Coronary artery (tissue), 2 donors: ENCODE measurements at regions not wholly inside any gene's neighbourhood (a gene's known extent, or its start where the extent isn't known, plus 50 kb on each side); places are given as distances from the start of the nearest gene placed in this dataset.
A peak's percentile ranks its signal among the peaks of the same experiment; 100 is the strongest.

Experiments
- DNase-seq: peaks from one replicate; pipeline ENCODE4 v3.0.0-alpha.2; 2017; ENCODE audit warnings: low spot score
- H3K27ac ChIP-seq, 2 donors: fragments of 200-600 bp; sonication (generic); one replicate each; pipeline ENCODE4 v1.5.1; 2016 to 2019
- H3K4me3 ChIP-seq: fragments of 200-600 bp; sonication (generic); 2 replicates; pipeline ENCODE4 v1.5.1; 2016; ENCODE audit warnings: mild to moderate bottlenecking, moderate library complexity
- TF ChIP-seq, protein P1 (sequence below): fragments of 200-600 bp; sonication (generic); IDR thresholded peaks from one replicate; pipeline ENCODE4 v1.5.1; 2019; ENCODE audit warnings: antibody characterized with exemption

DNA sequence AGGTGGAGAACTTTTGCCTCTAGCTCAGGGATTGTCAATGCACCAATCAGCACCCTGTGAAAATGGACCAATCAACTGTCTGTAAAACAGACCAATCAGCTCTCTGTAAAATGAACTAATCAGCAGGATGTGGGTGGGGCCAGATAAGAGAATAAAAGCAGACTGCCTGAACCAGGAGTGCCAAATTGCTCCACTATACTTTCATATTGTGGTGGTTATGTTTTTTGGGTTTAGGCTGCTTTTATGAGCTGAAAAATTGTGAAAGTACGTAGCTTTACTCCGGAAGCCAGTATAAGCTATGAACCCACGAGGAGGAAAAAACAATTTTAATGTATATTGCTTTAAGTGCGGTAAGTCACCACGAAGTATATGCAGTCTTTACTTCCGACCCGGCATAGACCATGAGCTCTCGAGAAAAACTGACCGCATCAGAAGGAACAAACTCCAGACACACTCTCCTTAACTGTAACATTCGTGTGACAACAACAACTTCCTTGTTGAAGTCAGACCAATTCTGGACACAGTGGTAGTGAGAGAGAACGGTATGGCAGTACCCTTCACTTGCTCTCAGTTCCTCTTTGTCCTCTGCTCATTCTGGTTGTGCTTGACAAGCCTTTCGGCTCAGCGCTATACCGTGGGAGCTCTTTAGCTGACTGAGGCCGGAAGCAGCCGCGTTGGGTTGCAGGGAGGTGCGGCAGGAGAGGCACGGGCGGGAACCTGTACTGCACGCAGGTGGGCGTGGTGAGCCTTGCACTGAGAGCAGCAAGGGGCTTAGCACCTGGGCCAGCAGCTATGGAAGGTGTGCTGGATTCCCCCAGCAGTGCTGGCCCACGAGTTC lies 81.9 kb upstream of the E2F3 start:
- no peak for DNase-seq
- Histone ChIP-seq H3K27ac (peak overlapping the region in 1 of 2 donors; percentile 45), H3K4me3 (peak overlapping the region; percentile 42)
- TF ChIP-seq, protein P1, sequence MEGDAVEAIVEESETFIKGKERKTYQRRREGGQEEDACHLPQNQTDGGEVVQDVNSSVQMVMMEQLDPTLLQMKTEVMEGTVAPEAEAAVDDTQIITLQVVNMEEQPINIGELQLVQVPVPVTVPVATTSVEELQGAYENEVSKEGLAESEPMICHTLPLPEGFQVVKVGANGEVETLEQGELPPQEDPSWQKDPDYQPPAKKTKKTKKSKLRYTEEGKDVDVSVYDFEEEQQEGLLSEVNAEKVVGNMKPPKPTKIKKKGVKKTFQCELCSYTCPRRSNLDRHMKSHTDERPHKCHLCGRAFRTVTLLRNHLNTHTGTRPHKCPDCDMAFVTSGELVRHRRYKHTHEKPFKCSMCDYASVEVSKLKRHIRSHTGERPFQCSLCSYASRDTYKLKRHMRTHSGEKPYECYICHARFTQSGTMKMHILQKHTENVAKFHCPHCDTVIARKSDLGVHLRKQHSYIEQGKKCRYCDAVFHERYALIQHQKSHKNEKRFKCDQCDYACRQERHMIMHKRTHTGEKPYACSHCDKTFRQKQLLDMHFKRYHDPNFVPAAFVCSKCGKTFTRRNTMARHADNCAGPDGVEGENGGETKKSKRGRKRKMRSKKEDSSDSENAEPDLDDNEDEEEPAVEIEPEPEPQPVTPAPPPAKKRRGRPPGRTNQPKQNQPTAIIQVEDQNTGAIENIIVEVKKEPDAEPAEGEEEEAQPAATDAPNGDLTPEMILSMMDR, result no peak

DNA sequence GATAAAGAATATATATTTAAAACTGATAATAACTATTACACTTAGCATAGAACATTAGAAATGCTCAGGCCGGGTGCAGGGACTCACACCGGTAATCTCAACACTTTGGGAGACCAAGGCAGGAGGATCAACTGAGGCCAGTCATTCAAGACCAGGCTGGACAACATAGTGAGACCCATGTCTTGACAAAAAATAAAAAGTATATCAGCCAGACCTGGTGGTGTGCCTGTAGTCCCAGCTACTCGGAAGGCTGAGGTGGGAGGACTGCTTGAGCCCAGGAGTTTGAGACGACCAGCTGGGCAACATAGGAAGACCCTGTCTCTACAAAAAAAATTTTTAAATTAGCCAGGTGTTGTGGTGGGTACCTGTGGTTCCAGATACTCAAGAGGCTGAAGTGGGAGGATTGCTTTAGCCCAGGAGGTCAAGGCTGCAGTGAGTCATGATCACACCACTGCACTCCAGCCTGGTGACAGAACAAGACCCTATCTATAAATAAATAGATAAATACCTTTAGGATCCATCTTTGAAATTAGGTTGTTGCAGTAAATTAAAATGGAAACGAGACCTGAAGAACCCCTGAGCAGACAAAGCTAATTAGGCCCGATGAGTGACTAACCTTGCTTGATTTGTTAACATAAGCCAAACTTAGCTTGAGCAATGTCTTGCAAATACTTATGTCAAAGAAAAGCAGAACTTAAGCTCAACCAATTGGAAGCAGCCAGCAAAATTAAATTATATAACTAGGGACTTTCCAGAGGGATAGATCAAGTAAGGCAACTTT lies 75.8 kb upstream of the E2F3 start:
- Histone ChIP-seq H3K27ac (no peak overlapping the region), H3K4me3 (no peak overlapping the region)
- TF ChIP-seq, protein P1, result no peak
- DNase-seq, result no peak

DNA sequence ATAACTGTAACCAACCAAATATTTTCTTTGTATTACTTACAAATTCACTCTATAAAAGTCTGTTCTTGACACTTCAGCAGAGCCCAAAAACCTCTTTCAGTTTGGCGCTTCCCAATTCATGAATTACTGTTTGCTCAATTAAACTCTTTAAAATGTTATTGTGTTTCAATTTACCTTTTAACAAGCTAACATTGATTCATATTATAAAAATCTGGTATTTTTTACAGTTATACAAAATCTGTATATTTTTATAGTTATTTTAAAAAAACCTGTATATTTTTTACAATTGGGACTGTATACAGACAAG lies 75.3 kb upstream of the E2F3 start:
- no peak for DNase-seq
- H3K4me3 ChIP-seq, result no peak overlapping the region
- no peak overlapping the region for H3K27ac ChIP-seq
- TF ChIP-seq, protein P1, result no peak

DNA sequence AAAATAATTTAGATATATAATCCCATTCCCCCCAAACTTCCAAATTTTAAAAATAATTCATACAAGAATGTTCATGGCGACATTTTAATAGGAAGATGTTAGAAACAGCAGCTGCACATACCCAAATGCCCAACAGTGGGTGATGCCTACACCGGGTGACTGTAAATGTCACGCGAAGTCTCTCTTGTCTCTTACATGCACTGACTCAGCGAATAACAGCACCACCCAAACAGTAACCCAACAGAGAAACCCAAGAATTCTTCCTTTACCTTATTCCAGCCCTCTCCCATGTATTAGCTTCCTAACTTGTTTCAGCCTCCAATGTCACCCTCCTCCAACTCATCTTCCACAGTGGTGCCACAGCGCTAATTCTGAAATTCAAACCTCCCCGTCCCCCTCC lies 74.5 kb upstream of the E2F3 start:
- H3K4me3 ChIP-seq, result no peak overlapping the region
- no peak overlapping the region for H3K27ac ChIP-seq
- TF ChIP-seq, protein P1, result no peak
- DNase-seq, result no peak

DNA sequence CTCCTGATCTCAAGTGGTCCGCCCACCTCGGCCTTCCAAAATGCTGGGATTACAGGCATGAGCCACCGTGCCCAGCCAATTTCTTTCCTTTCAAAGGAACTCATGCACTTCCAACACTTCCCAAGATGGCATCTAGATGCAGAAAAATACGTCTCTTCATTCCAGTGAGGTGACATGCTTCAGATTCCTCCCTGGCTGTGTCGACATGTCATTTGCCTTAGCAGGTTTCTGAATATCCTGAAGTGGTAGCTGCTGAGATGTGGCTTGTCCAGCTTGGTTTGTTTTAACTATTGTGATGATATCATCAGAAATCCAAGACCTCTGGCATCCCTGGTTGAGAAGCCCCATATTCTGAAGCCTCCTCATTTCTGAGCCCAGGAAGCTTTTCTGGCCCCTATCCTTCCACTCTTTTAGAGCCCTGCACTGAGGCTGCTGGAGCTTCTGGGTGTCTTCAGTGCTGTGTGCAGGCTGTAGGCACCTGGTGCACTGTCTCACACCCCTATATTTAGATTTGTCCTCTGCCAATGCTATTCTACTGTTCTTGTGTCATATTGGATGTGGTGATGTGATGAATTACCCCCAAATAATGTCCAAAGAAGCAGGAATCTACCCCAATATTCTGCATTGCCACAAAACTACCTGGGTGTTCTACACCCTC lies 73.3 kb upstream of the E2F3 start:
- Histone ChIP-seq H3K27ac (no peak overlapping the region), H3K4me3 (no peak overlapping the region)
- no peak for DNase-seq
- TF ChIP-seq, protein P1, result no peak

DNA sequence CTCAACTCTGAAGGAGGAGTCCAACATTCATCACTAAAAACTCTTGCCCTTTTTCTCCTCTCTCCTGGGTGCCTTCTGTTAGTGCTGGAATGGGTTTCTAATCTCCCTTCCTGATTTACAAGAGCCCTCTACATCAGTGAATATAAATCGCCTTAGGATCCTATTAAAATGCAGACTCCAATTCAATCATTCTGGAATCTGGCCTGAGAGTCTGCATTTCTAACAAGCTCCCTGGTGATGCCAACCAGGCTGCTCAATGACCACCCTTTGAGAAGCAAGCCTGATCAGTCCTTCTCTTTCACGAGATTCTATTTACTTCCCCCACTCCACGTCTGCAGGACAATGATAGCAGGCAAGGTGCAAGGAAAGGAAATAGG lies 72.8 kb upstream of the E2F3 start:
- TF ChIP-seq, protein P1, result no peak
- no peak for DNase-seq
- Histone ChIP-seq H3K27ac (no peak overlapping the region), H3K4me3 (no peak overlapping the region)
